AG08396 (cell line): ENCODE measurements at regions not wholly inside any gene's neighbourhood (a gene's known extent, or its start where the extent isn't known, plus 50 kb on each side); places are given as distances from the start of the nearest gene placed in this dataset.

Experiments used
- DNase-seq: peaks from one replicate; pipeline ENCODE4 v3.0.0; 2012; ENCODE audit warnings: low spot score, mixed read lengths

GRCh38 chr5:166962461-166962860 is 1329.0 kb upstream of the WWC1 start:
- DNase-seq: no peak

DNA sequence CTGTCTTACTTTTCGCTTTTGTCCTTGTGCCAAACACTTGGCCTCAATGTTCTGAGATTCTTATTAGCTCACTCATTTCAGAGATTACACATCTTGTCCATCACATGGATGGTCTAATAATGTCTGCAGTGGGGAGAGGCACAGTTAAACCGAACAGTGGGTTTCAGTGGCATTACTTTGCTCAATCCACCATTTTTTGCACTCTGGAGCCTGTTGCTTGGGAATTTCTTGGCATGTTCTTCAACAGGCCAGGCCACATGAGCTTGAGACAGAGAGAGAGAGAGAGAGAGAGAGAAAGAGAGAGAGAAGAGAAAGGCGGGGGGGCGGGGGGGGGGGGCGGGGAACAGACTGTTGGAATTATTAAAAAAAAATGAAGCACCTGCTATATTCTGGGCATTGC is 1327.8 kb upstream of the WWC1 start:
- DNase-seq: no peak

GRCh38 chr5:166977911-166978422 is 1313.5 kb upstream of the WWC1 start:
- no peak for DNase-seq

DNA sequence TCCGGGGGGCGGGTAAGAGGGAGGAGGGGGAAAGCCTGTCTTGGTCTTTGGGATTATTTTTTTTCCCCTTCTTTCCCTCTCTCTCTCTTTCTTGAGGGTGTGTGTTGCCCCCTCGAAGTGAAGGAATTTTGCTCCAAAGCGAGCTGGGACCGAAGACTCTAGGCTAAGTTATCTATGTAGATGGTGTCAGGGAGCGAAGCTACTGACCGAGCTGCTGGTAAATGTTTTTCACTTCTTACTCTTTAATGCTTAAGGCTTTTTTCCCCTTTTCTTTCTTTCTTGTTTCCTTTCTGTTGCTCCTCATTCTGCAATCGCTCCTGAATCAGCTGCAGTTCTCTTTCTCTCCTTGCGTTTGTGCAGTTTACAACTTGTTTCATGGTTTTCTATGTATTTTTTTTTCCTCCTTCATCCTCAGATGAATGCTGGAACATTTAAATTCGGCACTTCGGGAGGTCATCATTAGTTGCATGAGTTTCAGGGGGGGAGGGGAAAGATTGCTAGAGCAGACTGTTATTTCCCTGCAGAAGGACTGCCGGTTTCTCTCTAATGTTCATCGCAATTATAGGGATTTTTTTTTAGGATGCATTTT is 1312.0 kb upstream of the WWC1 start:
- no peak for DNase-seq

GRCh38 chr5:166980666-166981065 is 1310.8 kb upstream of the WWC1 start:
- no peak for DNase-seq

- no peak for DNase-seq
Observed at GRCh38 chr5:166982226-166982625, 1309.2 kb upstream of the WWC1 start.

GRCh38 chr5:166991601-166992000 is 1299.8 kb upstream of the WWC1 start:
- no peak for DNase-seq

DNA sequence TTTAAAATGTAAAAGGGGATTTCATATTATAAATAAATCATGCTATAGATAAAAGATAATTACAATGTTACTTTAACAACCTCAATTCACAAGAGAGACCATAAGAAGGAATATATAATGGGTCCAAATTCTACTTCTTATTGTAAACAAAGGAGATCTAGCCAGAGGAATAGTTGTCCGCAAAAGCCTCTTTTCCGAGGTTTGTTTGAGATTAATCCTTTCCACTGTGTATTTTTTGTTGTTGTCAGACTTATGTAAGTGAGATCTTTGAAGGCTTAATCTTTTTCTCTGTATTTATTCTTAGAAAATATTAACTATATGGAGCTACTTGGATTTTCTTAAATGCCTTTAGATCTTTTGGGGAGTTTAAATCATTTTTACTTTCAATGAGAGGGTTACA is 1299.3 kb upstream of the WWC1 start:
- no peak for DNase-seq

DNA sequence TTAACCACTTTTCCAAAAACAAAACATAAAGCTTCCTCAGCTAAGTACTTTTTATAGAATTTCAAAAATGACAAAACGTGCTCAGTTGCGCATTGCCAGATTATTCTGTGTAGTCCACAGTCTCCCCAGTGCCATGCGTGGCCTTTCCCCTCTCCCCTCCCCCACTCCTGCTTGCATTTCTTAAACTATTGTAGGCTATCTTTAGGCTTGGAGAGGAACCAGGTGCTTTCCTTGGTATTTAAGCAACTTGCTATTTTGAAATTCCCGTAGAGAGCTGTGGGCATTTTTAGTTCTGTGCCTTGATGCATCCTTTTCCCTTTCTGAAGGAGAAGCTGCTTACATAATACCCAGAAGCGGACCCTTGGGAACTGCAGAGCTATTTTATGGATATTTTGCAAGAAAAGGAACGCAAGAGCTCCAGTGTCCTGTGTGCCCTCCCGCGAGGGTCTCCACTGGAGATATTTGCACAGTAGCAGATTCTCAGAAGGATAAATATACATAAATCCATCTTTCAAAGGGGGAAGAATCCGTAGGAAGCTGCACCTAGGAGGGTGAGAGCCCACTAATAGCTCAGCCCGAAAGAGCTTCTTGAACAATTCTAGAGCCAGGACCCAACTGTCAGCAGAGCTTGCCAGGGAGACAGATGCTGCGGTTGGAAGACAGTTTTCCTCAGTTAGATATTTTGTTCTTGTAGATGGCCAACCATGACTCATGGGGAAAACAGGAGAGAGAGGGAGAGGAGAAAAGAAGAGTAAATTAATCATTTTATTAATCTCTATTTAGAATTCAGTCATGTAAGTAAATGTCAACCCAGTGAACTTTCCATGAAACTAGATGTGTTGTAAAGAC is 1298.3 kb upstream of the WWC1 start:
- no peak for DNase-seq

GRCh38 chr5:166994226-166994625 is 1297.2 kb upstream of the WWC1 start:
- no peak for DNase-seq

GRCh38 chr5:167001246-167001645 is 1290.2 kb upstream of the WWC1 start:
- no peak for DNase-seq

GRCh38 chr5:167008705-167009104 is 1282.7 kb upstream of the WWC1 start:
- DNase-seq: no peak

DNA sequence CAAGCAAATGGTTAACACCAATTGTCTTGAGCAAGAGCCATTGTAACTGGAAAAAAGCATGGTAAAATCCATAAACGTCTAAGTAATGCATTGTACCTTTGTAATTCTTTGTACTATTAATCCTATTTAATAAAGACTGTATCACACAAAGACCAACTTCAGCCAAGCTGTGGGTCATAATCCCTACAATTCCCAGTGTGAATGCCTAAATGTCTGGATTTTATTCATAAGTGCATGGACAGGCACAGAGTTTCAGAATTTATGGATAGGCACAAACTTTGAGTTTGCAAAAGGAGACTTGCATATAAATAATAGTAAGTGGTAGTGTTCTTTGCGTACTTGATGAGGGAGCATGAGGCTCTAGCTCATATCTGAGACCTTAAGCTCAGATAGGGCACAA is 1280.2 kb upstream of the WWC1 start:
- no peak for DNase-seq

DNA sequence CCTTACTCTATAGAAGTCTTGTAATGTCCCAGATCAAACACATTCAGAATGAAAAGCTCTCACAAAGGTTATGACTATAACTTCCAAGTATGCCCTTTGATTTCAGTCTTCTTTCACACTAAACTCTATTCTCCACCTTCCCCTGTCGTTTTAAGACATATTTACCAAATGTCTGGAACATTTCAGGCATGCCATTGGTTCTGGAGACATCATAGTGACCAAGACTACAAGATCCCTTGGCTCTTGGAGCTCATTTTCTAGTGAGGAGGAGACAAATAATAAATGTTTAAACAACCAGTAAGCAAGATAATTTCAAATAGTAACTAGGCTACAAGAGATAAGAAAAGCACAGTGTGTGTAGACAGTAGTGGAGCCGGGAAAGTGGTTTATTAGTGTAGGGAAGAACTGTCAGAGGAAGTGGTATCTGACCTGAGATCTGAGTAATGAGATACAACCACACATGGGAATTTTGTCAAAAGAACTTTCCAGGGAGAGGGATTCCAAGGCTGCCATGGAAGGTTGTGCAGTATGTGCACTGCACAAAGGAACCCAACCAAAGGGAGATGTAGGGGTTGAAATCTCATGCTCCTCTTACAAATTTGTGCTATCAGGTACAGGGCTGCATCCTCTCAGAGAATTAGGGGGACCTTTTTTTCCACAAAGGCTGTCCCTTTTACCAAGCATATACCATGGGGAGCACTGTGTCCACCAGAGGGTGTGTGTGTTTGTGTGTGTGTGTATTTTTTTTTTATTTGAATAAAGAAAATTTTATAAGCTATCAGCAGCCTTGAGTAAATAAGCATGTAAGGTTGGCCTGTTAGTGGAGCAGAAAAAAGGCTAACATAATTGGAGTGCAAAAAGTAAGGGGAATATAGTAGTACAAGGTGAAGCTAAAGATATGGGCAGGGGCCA is 1279.1 kb upstream of the WWC1 start:
- DNase-seq: no peak

GRCh38 chr5:167014401-167015056 is 1276.9 kb upstream of the WWC1 start:
- DNase-seq: no peak

DNA sequence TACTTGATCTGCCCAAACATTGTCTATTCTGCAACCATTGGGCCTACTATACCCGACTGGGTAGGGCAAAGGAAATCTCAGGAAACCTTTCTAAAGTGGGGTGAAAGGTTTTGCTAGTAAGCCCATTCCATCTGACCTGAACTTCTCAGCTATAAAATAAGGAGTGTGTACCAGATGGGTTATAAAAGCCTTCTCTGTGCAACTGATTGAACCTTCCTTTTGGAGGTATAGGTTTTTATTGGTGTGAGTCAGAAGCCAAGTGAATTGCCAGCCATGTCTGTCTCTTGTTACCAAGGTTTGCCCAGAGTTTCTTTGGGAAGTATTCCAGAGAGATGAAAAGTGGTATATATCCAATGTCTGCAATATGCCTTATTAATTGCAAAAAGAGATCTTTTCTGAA is 1271.0 kb upstream of the WWC1 start:
- DNase-seq: no peak

- DNase-seq: no peak
Observed at GRCh38 chr5:167029488-167029887, 1262.0 kb upstream of the WWC1 start.

DNA sequence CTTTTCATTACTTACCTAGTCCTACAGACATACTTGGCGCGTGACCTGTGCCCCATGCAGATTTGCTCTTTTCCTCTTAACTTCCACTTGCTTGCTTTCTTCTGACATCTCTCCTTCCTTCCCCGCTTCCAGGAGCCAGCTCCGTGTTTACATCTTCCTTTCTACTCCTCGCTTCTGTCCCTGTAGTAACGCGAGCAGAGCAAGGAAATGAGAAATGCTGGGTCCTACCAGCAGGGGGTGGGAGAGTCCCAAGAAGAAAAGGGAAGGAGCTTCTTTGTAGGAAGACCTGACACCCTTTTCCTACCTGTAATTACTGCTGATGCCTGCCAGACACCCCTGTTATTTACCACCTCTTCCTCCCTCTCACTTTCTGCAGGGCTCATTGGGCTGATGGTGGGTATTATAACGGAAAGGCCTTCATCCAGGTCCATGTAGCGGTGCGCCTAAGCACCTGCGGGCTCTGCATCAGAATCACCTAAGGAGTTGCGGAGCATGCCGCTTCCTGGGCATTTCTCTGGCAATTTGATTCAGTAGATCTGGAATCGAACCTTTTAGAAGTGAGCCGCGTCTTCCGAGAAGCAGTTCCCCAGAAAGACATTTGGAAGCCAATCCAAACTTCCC is 1260.8 kb upstream of the WWC1 start:
- no peak for DNase-seq

GRCh38 chr5:167036585-167036984 is 1254.9 kb upstream of the WWC1 start:
- no peak for DNase-seq

DNA sequence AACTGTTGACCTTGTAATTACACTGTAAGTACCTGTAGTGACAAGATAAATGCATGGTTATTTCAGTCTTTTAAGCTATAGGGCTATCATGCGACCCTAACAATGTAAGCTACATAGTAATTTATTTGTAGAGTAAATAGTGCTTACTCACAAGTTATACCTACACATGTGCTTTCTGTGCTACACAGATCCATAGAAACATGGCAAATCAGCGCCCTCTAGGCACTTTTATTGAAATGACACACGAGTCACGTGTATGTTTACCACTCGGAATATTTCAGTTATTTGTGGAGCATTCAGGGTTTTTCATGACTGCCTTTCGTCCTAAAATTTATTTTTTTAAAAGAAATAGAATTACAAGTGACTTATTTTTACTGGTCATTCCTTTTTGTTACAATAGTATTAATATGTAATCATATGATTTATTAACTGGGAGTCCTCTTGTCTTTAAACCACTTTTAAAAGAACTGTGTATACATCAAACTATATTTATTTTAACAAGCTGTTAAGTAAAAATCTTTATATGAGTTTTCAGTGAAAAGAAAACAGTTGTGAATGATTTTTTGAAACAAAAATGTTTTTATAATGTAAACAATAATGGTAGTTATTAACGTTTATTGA is 1242.3 kb upstream of the WWC1 start:
- no peak for DNase-seq
